GM19372 (cell line): ENCODE measurements at regions not wholly inside any gene's neighbourhood (a gene's known extent, or its start where the extent isn't known, plus 50 kb on each side); places are given as distances from the start of the nearest gene placed in this dataset.
"Not testable (repeated sequence)": the region's sequence is repeated elsewhere in the genome, so short reads cannot be mapped to it uniquely, and the experiment has no call there.

Source experiments
- ATAC-seq: cut with Tn5 transposase; IDR thresholded peaks from one replicate; pipeline ENCODE4 v1.9.1; 2021; ENCODE audit warnings: mild to moderate bottlenecking, low read depth, moderate library complexity; ENCODE audit not compliant: unreplicated experiment

- ATAC-seq: no peak
These were observed 114.7 kb upstream of the IGLL5 start for GRCh38 chr22:22772883-22773282.

GRCh38 chr22:22773427-22773826, 114.2 kb upstream of the IGLL5 start:
- no peak for ATAC-seq

- no peak for ATAC-seq
These were observed 113.5 kb upstream of the IGLL5 start for GRCh38 chr22:22773979-22774604.

GRCh38 chr22:22774762-22775161, 112.9 kb upstream of the IGLL5 start:
- ATAC-seq: not testable (repeated sequence)

GRCh38 chr22:22776121-22776520, 111.5 kb upstream of the IGLL5 start:
- no peak for ATAC-seq

GRCh38 chr22:22779213-22779612, 108.4 kb upstream of the IGLL5 start:
- ATAC-seq: no peak

- ATAC-seq: no peak
These were observed 104.0 kb upstream of the IGLL5 start for GRCh38 chr22:22783575-22783974.

GRCh38 chr22:22784249-22785039, 103.2 kb upstream of the IGLL5 start:
- ATAC-seq: no peak

GRCh38 chr22:22785316-22786065, 102.1 kb upstream of the IGLL5 start:
- ATAC-seq: no peak

GRCh38 chr22:22786301-22787115, 101.1 kb upstream of the IGLL5 start:
- no peak for ATAC-seq

- no peak for ATAC-seq
These were observed 100.5 kb upstream of the IGLL5 start for GRCh38 chr22:22787151-22787550.

GRCh38 chr22:22787786-22788459, 99.7 kb upstream of the IGLL5 start:
- no peak for ATAC-seq

GRCh38 chr22:22788460-22789037, 99.1 kb upstream of the IGLL5 start:
- ATAC-seq: no peak

- ATAC-seq: no peak
These were observed 98.2 kb upstream of the IGLL5 start for GRCh38 chr22:22789233-22789921.

GRCh38 chr22:22789922-22790845, 97.4 kb upstream of the IGLL5 start:
- ATAC-seq: no peak

GRCh38 chr22:22791438-22792181, 96.0 kb upstream of the IGLL5 start:
- ATAC-seq: no peak

- not testable (repeated sequence) for ATAC-seq
These were observed 95.3 kb upstream of the IGLL5 start for GRCh38 chr22:22792205-22792786.
